NCI-H146 (cell line): ENCODE measurements at regions not wholly inside any gene's neighbourhood (a gene's known extent, or its start where the extent isn't known, plus 50 kb on each side); places are given as distances from the start of the nearest gene placed in this dataset.
"Not testable (repeated sequence)": the region's sequence is repeated elsewhere in the genome, so short reads cannot be mapped to it uniquely, and the experiment has no call there.

Source experiments
- DNase-seq: peaks from one replicate; lab custom pipeline; 2025; lab: John Stamatoyannopoulos, UW

- DNase-seq: peak; percentile 10
Measured at GRCh38 chr20:30899370-30900079, 357.9 kb upstream of the DEFB115 start.

GRCh38 chr20:30900080-30900719 lies 357.3 kb upstream of the DEFB115 start:
- not testable (repeated sequence) for DNase-seq

- not testable (repeated sequence) for DNase-seq
Measured at GRCh38 chr20:30905231-30905630, 352.2 kb upstream of the DEFB115 start.

- DNase-seq: no peak
Measured at GRCh38 chr20:30910937-30911725, 346.3 kb upstream of the DEFB115 start.

GRCh38 chr20:30911832-30912660 lies 345.4 kb upstream of the DEFB115 start:
- not testable (repeated sequence) for DNase-seq

- DNase-seq: not testable (repeated sequence)
Measured at GRCh38 chr20:30912661-30913026, 344.8 kb upstream of the DEFB115 start.

- not testable (repeated sequence) for DNase-seq
Measured at GRCh38 chr20:30916404-30916803, 341.1 kb upstream of the DEFB115 start.

- no peak for DNase-seq
Measured at GRCh38 chr20:30919514-30920188, 337.8 kb upstream of the DEFB115 start.

GRCh38 chr20:30921286-30922071 lies 336.0 kb upstream of the DEFB115 start:
- no peak for DNase-seq

GRCh38 chr20:30922129-30922528 lies 335.3 kb upstream of the DEFB115 start:
- no peak for DNase-seq

- DNase-seq: no peak
Measured at GRCh38 chr20:30937790-30938189, 319.7 kb upstream of the DEFB115 start.

GRCh38 chr20:30949761-30950160 lies 307.7 kb upstream of the DEFB115 start:
- no peak for DNase-seq

GRCh38 chr20:30951088-30951487 lies 306.4 kb upstream of the DEFB115 start:
- DNase-seq: not testable (repeated sequence)

GRCh38 chr20:30956649-30957048 lies 300.8 kb upstream of the DEFB115 start:
- not testable (repeated sequence) for DNase-seq

GRCh38 chr20:30959208-30959607 lies 298.3 kb upstream of the DEFB115 start:
- DNase-seq: not testable (repeated sequence)

GRCh38 chr20:30963591-30963990 lies 293.9 kb upstream of the DEFB115 start:
- no peak for DNase-seq

GRCh38 chr20:30975859-30976258 lies 281.6 kb upstream of the DEFB115 start:
- not testable (repeated sequence) for DNase-seq

- DNase-seq: no peak
Measured at GRCh38 chr20:30985386-30985785, 272.1 kb upstream of the DEFB115 start.
